SK-N-SH (cell line): ENCODE measurements at regions not wholly inside any gene's neighbourhood (a gene's known extent, or its start where the extent isn't known, plus 50 kb on each side); places are given as distances from the start of the nearest gene placed in this dataset.

Experiments
- CTCF ChIA-PET: fragments of 300-600, 350-600 bp; formaldehyde crosslinking; extraction: SDS; loops from one replicate; lab custom pipeline; 2021; lab: Yijun Ruan, JAX
- POLR2A ChIA-PET: fragments of 350-600 bp; sonication (Branson Sonifier 250); formaldehyde crosslinking; extraction: SDS; loops from one replicate; lab custom pipeline; 2020; ENCODE audit warnings: antibody characterized with exemption, inconsistent platforms; lab: Yijun Ruan, JAX
- DNase-seq: peaks from one replicate; pipeline ENCODE4 v3.0.0; 2012
- H2AFZ ChIP-seq: fragments of 200-600 bp; sonication (generic); 2 replicates; pipeline ENCODE4 v1.8.1; 2016; ENCODE audit warnings: antibody characterized with exemption, mild to moderate bottlenecking, low read depth
- H3F3A ChIP-seq: fragments of 200-600 bp; sonication (generic); replicated peaks from 2 replicates; pipeline ENCODE3; 2016; ENCODE audit warnings: antibody characterized with exemption, mild to moderate bottlenecking; ENCODE audit not compliant: insufficient read depth
- H3K27ac ChIP-seq, 2 experiments: fragments of 200-500 bp in 1 of 2; fragments of 200-600 bp in 1 of 2; sonication (Bioruptor generic) in 1 of 2; sonication (generic), shearing (Covaris generic) in 1 of 2; 2 replicates each; pipeline versions ENCODE4 v1.5.1 to v1.6.1; 2014 to 2016; ENCODE audit warnings: low read depth in 2 of 2, inconsistent platforms in 1 of 2, low read length in 1 of 2, mild to moderate bottlenecking in 1 of 2, mixed read lengths in 1 of 2
- H3K27me3 ChIP-seq: fragments of 200-600 bp; sonication (generic), shearing (Covaris generic); 2 replicates; pipeline ENCODE4 v1.6.1; 2016; ENCODE audit warnings: mixed run types; ENCODE audit not compliant: insufficient read depth
- H3K36me3 ChIP-seq, 2 experiments: fragments of 200-500 bp in 1 of 2; fragments of 200-600 bp in 1 of 2; sonication (Bioruptor generic) in 1 of 2; sonication (generic) in 1 of 2; replicated peaks in 1 of 2; 2 replicates each; pipeline versions ENCODE3 to v1.5.1; 2014 to 2016; ENCODE audit warnings: low read length in 1 of 2, mild to moderate bottlenecking in 1 of 2; ENCODE audit not compliant: insufficient read depth in 2 of 2, control insufficient read depth in 1 of 2
- H3K4me1 ChIP-seq, 2 experiments: fragments of 200-500 bp in 1 of 2; fragments of 200-600 bp in 1 of 2; sonication (Bioruptor generic) in 1 of 2; sonication (generic), shearing (Covaris generic) in 1 of 2; 2 replicates each; pipeline versions ENCODE4 v1.5.1 to v1.6.1; 2014 to 2016; ENCODE audit warnings: low read depth in 1 of 2, low read length in 1 of 2, mixed run types in 1 of 2; ENCODE audit not compliant: insufficient read depth in 2 of 2, control insufficient read depth in 1 of 2
- H3K4me2 ChIP-seq: fragments of 200-600 bp; sonication (generic), shearing (Covaris generic); 2 replicates; pipeline ENCODE4 v1.6.1; 2017; ENCODE audit warnings: mixed run types
- H3K4me3 ChIP-seq, 2 experiments: fragments of 200-500 bp in 1 of 2; fragments of 200-600 bp in 1 of 2; sonication (Bioruptor generic) in 1 of 2; sonication (generic), shearing (Covaris generic) in 1 of 2; 2 replicates each; pipeline versions ENCODE4 v1.5.1 to v1.8.1; 2014 to 2016; ENCODE audit warnings: low read depth in 2 of 2, inconsistent platforms in 1 of 2, low read length in 1 of 2, mild to moderate bottlenecking in 1 of 2, mixed read lengths in 1 of 2, moderate library complexity in 1 of 2
- H3K79me2 ChIP-seq: fragments of 200-600 bp; sonication (generic); 2 replicates; pipeline ENCODE4 v1.8.1; 2017; ENCODE audit warnings: mild to moderate bottlenecking; ENCODE audit not compliant: insufficient read depth
- H3K9ac ChIP-seq: fragments of 200-600 bp; sonication (generic); 2 replicates; pipeline ENCODE4 v1.6.1; 2017; ENCODE audit warnings: mixed run types
- H3K9me2 ChIP-seq: fragments of 200-600 bp; sonication (generic); 2 replicates; pipeline ENCODE4 v1.6.1; 2017; ENCODE audit warnings: mixed run types
- H3K9me3 ChIP-seq: fragments of 200-600 bp; sonication (generic); 2 replicates; pipeline ENCODE4 v1.6.1; 2017; ENCODE audit warnings: mixed run types, mild to moderate bottlenecking, moderate library complexity
- H4K20me1 ChIP-seq: fragments of 200-600 bp; sonication (generic); 2 replicates; pipeline ENCODE4 v1.6.1; 2017; ENCODE audit warnings: mild to moderate bottlenecking, mixed run types; ENCODE audit not compliant: insufficient read depth
- CHD2 ChIP-seq: fragments of 150-350 bp; IDR thresholded peaks from 2 replicates; pipeline ENCODE4 v1.6.1; 2018; ENCODE audit warnings: low read length; ENCODE audit not compliant: partially characterized antibody
- MXI1 ChIP-seq: IDR thresholded peaks from 2 replicates; pipeline ENCODE4 v1.6.1; 2012; ENCODE audit warnings: mild to moderate bottlenecking, low read depth, low read length, improper control_type of control experiment
- NFIC ChIP-seq: IDR thresholded peaks from 2 replicates; pipeline ENCODE4 v1.4.0; 2012; ENCODE audit warnings: borderline replicate concordance
- NRF1 ChIP-seq: IDR thresholded peaks from 2 replicates; pipeline ENCODE4 v1.6.1; 2012; ENCODE audit warnings: low read depth, mild to moderate bottlenecking, low read length
- RFX5 ChIP-seq: IDR thresholded peaks from 2 replicates; pipeline ENCODE4 v1.6.1; 2012; ENCODE audit warnings: mild to moderate bottlenecking, improper control_type of control experiment, low read length
- USF1 ChIP-seq: IDR thresholded peaks from 2 replicates; pipeline ENCODE4 v1.4.0; 2012; ENCODE audit warnings: low read depth, borderline replicate concordance
- WGBS: methylation state at CpG from one replicate; pipeline ENCODE4 v1.1.6; 2017; ENCODE audit warnings: low lambda C conversion rate; 5-methylcytosine and 5-hydroxymethylcytosine counted together

GRCh38 chr14:46717211-46717610 is 65.6 kb upstream of the RPL10L start:
- POLR2A ChIA-PET: no interaction called here
- Histone ChIP-seq H3K9me2 (no peaks in the 10 kb centered on the region), H3K27ac (no peak overlapping the region), H3F3A (no peaks in the 10 kb centered on the region)
- CTCF ChIA-PET: no interaction called here
- TF ChIP-seq USF1 (no peak), CHD2 (no peak), MXI1 (no peak), RFX5 (no peak), NRF1 (no peak), NFIC (no peak)
- TF ChIP-seq, all 33 proteins: peak for 0
- H2AFZ ChIP-seq: no peak overlapping the region
- no peaks in the 10 kb centered on the region for H3K27me3 ChIP-seq
- H3K36me3 ChIP-seq: no peaks in the 10 kb centered on the region
- H3K9ac ChIP-seq: no peak overlapping the region
- WGBS: 5% methylated on average over 3 of the region's 3 CpGs
- no peaks in the 10 kb centered on the region for H4K20me1 ChIP-seq
- no peak overlapping the region for H3K4me3 ChIP-seq
- no peak overlapping the region for H3K4me2 ChIP-seq
- no peak for DNase-seq
- H3K79me2 ChIP-seq: no peaks in the 10 kb centered on the region
- H3K9me3 ChIP-seq: no peaks in the 10 kb centered on the region
- H3K4me1 ChIP-seq: no peaks in the 10 kb centered on the region
